ENCODE measurements at regions not wholly inside any gene's neighbourhood (a gene's known extent, or its start where the extent isn't known, plus 50 kb on each side); places are given as distances from the start of the nearest gene placed in this dataset.
"Not testable (repeated sequence)": the region's sequence is repeated elsewhere in the genome, so short reads cannot be mapped to it uniquely, and the experiment has no call there.

DNA sequence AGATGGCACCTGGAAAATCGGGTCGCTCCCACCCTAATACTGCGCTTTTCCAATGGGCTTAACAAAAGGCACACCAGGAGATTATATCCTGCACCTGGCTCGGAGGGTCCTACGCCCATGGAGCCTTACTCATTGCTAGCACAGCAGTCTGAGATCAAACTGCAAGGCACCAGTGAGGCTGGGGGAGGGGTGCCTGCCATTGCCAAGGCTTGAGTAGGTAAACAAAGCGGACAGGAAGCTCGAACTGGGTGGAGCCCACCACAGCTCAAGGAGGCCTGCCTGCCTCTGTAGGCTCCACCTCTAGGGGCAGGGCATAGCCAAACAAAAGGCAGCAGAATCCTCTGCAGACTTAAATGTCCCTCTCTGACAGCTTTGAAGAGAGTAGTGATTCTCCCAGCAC lies 814.8 kb downstream of the SEMA5A start:
- not testable (repeated sequence) for TF ChIP-seq CEBPB (IDR thresholded peaks at IDR 0.05); ZFP36 (IDR thresholded peaks at IDR 0.05; ENCODE audit: borderline replicate concordance, partially characterized antibody); EP300 (IDR thresholded peaks at IDR 0.05); POLR2A (IDR thresholded peaks at IDR 0.05; ENCODE audit: low read length); JUN (IDR thresholded peaks at IDR 0.05)
- TF ChIP-seq, protein P1, sequence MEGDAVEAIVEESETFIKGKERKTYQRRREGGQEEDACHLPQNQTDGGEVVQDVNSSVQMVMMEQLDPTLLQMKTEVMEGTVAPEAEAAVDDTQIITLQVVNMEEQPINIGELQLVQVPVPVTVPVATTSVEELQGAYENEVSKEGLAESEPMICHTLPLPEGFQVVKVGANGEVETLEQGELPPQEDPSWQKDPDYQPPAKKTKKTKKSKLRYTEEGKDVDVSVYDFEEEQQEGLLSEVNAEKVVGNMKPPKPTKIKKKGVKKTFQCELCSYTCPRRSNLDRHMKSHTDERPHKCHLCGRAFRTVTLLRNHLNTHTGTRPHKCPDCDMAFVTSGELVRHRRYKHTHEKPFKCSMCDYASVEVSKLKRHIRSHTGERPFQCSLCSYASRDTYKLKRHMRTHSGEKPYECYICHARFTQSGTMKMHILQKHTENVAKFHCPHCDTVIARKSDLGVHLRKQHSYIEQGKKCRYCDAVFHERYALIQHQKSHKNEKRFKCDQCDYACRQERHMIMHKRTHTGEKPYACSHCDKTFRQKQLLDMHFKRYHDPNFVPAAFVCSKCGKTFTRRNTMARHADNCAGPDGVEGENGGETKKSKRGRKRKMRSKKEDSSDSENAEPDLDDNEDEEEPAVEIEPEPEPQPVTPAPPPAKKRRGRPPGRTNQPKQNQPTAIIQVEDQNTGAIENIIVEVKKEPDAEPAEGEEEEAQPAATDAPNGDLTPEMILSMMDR (IDR thresholded peaks at IDR 0.05): not testable (repeated sequence)
- TF ChIP-seq, protein P2, sequence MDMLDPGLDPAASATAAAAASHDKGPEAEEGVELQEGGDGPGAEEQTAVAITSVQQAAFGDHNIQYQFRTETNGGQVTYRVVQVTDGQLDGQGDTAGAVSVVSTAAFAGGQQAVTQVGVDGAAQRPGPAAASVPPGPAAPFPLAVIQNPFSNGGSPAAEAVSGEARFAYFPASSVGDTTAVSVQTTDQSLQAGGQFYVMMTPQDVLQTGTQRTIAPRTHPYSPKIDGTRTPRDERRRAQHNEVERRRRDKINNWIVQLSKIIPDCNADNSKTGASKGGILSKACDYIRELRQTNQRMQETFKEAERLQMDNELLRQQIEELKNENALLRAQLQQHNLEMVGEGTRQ (IDR thresholded peaks at IDR 0.05): not testable (repeated sequence)
